Caki2 (cell line): ENCODE measurements at regions not wholly inside any gene's neighbourhood (a gene's known extent, or its start where the extent isn't known, plus 50 kb on each side); places are given as distances from the start of the nearest gene placed in this dataset.
"Not testable (repeated sequence)": the region's sequence is repeated elsewhere in the genome, so short reads cannot be mapped to it uniquely, and the experiment has no call there.

Experiments used
- DNase-seq: peaks from one replicate; pipeline ENCODE4 v3.0.0-alpha.2; 2015; ENCODE audit warnings: low read depth
- in situ Hi-C: cut with HindIII; loops from 2 replicates; pipeline ENCODE4 v1.10.0; 2016; ENCODE audit warnings: low sequenced_read_pairs, low pct_unique_long_range_greater_than_20kb, mixed read lengths

GRCh38 chr16:75827372-75828038 is 101.2 kb upstream of the CPHXL start:
- in situ Hi-C loops, DNase-seq: not testable (repeated sequence)

- in situ Hi-C loops, DNase-seq: not testable (repeated sequence)
These were observed 107.1 kb upstream of the CPHXL start for GRCh38 chr16:75833385-75833784.

GRCh38 chr16:75836347-75837010 is 110.2 kb upstream of the CPHXL start:
- in situ Hi-C loops = no loop called here
- DNase-seq = no peak

DNA sequence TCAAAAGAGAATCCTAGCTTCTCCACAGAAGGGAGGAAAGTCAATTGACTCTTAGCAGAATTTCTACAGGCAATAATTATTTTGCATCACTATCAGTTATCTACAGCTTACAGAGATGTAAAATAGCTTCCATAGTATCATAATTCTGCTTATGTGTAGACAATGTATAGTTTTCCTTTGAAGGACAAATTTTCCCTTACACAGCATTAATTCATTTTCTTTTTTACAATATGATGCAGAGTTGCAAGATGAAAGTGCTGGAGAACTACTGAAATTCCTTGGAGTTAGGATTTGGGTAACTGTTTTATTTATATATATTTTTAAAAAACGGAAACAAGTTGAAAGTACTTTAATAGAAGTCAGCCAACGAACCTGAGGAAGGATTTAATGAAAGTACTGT is 111.0 kb upstream of the CPHXL start:
- in situ Hi-C loops = no loop called here
- DNase-seq = no peak

DNA sequence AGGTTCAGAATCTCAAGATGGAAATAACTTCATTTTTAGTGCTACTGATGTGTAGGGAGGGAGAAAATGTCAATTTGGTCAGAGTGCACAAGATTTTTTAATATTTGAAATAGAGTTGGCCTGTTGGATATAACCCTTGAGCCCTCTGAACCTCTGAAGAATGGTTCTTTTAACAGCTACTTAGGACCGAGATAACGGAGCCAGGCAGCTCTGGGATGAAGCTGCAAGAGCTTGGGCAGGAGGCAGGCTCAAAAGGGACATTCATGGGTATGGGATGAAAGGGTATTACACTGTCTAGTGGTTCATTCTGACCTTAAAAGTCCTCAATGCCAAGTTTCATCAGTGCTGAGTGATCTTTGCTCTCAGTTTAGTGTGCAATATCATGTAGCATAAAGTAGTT is 111.4 kb upstream of the CPHXL start:
- DNase-seq = no peak
- in situ Hi-C loops = no loop called here

- no peak for DNase-seq
- in situ Hi-C loops = no loop called here
These were observed 115.2 kb upstream of the CPHXL start for GRCh38 chr16:75841517-75841916.

GRCh38 chr16:75847172-75847571 is 120.9 kb upstream of the CPHXL start:
- in situ Hi-C loops = no loop called here
- DNase-seq = no peak

DNA sequence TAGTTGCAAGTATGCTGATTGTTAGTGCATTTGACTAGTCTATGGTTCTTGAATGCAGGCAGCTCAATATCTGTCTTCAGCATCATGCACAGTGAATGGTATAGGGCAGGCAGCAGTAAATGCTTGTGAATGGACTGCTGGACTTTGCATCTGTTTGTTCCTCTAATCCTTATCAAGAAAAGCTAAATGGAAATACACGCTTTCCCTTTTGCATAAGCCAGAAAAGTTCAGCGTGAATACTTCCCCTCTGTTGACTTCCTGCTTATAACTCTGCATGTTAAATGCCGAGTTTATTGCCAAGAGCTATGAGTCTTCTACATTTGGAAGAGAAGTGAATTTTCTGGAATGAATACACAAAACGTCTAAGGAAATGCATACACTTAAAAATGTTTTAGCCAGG is 127.9 kb upstream of the CPHXL start:
- DNase-seq = no peak
- in situ Hi-C loops = no loop called here

DNA sequence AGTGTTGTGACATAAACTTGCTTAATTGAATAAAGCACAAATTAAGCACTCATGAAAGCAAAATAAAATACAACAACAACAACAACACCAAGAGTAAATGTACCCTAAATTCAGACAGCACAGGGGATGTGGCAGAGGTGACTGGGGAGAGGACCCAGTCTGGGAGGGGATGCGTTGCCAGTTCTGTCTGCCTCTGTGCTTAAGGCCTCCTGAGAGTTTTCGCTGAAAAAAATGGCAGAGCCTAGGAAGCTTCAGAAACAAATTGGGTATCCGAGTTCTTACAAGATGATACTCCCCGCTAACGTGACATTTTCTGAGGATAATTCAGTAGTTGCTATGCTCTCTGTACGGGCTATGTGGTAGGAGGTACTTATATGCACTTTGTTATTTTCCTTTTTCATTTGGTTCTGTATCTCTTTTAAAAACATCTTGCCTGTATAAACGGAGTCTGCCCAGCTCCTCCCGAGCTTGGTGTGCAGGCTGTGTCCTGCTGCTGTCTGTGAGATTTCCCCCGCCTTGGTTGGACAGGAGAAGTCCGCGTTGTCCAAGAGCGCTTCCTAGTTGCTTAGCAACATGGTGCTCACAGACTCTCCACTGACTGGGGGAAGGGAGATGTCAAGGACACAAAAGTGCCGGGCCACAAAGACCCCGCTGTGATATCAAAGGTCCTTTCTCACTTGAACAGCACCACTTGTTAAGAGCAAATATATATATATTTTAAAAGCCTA is 134.2 kb upstream of the CPHXL start:
- in situ Hi-C loops = no loop called here
- DNase-seq = no peak

DNA sequence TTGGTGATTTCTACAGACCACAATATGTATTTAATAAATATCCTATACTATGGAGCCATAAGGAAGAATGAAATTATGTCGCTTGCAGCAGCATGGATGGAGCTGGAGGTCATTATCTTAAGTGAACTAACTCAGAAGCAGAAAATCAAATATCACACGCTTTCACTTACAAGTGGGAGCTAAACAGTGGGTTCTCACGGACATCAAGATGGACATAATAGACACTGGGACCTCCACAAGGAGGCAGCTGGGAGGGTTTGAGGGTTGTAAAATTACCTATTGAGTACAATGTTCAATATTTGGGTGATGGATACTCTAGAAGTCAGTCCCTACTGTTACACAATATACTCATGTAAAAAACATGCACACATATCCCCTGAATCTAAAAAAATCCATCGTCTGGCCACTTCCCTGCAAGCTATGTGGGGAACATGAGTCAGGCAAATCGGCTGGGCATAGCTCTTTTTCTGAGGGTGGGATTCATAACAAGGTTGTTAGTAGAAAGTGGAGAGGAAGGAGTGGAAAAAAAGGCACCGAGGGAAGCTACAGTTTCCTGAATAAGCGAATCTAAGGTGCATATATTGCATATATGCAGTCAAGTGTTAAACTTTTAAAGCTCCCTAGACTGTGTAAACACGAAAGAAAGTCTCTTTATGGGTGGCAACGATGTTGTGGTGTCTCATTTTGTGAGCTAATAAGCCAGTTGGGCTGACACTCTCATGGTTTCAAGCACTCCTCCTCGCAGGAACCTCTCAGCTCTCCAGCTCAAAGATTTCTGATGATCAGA is 135.2 kb upstream of the CPHXL start:
- no peak for DNase-seq
- in situ Hi-C loops = no loop called here

DNA sequence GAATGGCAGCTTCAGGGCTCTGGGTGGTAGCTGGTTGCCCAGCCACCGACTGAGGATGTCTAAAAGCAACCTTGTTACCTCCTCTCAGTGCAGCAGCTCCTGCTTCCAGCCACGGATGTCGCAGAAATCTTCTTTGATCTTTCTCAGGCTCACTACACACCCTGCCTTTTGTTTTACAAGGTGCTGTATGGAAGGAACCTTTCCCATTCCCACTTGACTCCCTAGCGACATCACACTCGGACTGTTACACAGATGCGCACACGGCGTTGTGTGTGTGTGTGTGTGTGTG is 135.8 kb upstream of the CPHXL start:
- DNase-seq = no peak
- in situ Hi-C loops = no loop called here

DNA sequence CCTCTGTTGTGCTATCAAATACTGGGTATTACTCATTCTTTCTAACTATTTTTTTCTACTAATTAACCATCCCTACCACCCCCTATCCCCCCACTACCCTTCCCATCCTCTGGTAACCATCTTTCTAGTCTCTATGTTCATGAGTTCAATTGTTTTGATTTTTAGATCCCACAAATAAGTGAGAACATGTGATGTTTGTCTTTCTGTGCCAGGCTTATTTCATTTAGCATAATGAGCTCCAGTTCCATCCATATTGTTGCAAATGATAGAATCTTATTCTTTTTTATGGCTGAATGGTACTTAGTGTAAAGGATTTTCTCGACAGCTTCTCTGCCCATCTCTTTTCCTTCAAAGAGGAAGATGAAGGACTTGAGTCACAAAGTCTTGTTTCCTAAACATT is 138.0 kb upstream of the CPHXL start:
- in situ Hi-C loops = no loop called here
- no peak for DNase-seq

DNA sequence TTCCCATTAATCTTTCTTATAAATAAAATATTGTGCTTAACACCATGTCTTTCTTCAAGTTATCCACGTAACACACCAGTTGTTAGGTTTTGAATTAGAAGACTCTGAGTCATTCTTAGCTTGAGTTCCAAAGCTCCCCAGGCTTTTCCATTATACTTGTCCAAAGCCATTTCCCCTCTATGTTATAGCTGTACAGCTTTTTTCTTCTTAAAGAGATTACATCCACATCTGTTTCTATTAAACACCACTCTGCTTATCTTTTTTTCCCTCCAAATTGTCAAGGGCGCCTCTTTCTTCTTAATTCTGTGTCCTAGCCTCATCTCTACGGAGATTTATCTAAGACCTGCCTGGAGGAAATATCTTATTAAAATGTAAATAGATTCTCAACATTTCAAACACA is 139.4 kb upstream of the CPHXL start:
- DNase-seq = no peak
- in situ Hi-C loops = no loop called here

- no peak for DNase-seq
- in situ Hi-C loops = no loop called here
These were observed 142.6 kb upstream of the CPHXL start for GRCh38 chr16:75868636-75869632.

GRCh38 chr16:75881280-75881679 is 155.0 kb upstream of the CPHXL start:
- DNase-seq, in situ Hi-C loops: not testable (repeated sequence)

DNA sequence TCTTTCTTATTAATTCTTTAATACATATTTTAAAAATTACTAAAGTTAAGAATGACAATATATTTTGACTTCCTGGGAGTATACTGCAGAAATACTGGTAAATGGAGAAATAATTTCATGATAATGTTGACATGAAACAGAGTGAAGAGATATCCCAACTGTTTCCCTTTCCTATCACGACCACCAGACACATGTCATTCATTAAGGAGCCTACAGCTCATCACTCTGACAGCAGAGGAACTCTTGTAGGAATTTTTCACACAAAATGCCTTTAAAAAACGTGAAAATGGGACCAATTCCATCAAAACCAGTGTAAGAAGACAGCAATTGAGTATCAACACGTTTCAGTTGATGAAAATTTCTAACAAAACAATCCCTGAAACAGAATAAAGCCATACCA is 172.9 kb upstream of the CPHXL start:
- in situ Hi-C loops = no loop called here
- DNase-seq = no peak

DNA sequence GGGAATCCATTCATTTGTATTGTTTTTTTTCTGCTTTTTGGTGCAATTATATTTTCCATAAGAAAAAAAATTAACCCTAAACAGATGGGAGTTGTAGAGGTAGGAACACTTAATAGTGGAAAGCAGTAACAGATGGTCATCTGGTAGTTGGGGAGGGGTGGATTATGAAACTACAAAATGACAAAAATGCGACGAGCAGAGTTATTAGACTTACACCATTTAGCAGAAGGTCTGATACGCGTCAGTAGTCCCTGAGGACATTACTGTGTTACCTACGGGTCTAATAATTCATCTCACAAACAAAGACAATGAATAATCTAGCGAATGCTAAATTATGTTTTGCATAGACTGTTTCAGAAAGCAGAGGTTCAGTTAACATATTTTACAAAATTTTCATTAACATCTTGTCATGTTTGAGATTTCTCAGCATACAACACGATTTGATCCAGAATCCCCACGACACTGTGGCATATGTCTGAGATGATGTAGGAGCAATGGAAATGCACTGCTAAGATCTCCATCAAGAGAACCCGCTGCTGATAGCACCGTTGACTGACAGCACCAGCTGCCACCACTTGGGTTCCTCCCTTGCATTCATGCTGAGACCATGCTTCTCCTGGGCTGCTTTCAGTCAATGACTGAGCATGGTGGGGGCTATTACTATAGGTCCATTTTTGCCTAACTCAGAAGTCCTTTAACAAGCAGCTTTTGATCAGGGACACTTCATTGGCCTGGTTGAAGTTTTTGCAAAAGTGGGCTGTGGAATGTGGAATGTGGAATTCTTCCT is 182.2 kb upstream of the CPHXL start:
- in situ Hi-C loops = no loop called here
- DNase-seq = no peak
